ENCODE measurements at regions not wholly inside any gene's neighbourhood (a gene's known extent, or its start where the extent isn't known, plus 50 kb on each side); places are given as distances from the start of the nearest gene placed in this dataset.

- no peak for DNase-seq (ENCODE audit: low read depth)
- no peak for TF ChIP-seq CTCF (IDR thresholded peaks at IDR 0.05; ENCODE audit: low read depth, low read length, missing control alignments)
- no peak overlapping the region for H3K4me3 ChIP-seq (ENCODE audit: low read depth, low read length)
Observed at GRCh38 chr6:114733596-114733995, 390.8 kb upstream of the HS3ST5 start.

GRCh38 chr6:114718716-114719270, 376.0 kb upstream of the HS3ST5 start:
- no peak overlapping the region for H3K4me3 ChIP-seq (ENCODE audit: low read depth, low read length)
- DNase-seq (ENCODE audit: low read depth): no peak
- TF ChIP-seq CTCF (IDR thresholded peaks at IDR 0.05; ENCODE audit: low read depth, low read length, missing control alignments): no peak

- TF ChIP-seq CTCF (IDR thresholded peaks at IDR 0.05; ENCODE audit: low read depth, low read length, missing control alignments): no peak
- DNase-seq (ENCODE audit: low read depth): no peak
- H3K4me3 ChIP-seq (ENCODE audit: low read depth, low read length): no peak overlapping the region
Observed at GRCh38 chr6:114718186-114718585, 375.4 kb upstream of the HS3ST5 start.

- TF ChIP-seq CTCF (IDR thresholded peaks at IDR 0.05; ENCODE audit: low read depth, low read length, missing control alignments): no peak
- no peak for DNase-seq (ENCODE audit: low read depth)
- no peak overlapping the region for H3K4me3 ChIP-seq (ENCODE audit: low read depth, low read length)
Observed at GRCh38 chr6:114714836-114715507, 372.1 kb upstream of the HS3ST5 start.

GRCh38 chr6:114713690-114714089, 370.9 kb upstream of the HS3ST5 start:
- no peak for TF ChIP-seq CTCF (IDR thresholded peaks at IDR 0.05; ENCODE audit: low read depth, low read length, missing control alignments)
- H3K4me3 ChIP-seq (ENCODE audit: low read depth, low read length): no peak overlapping the region
- DNase-seq (ENCODE audit: low read depth): no peak

GRCh38 chr6:114712129-114712662, 369.4 kb upstream of the HS3ST5 start:
- TF ChIP-seq CTCF (IDR thresholded peaks at IDR 0.05; ENCODE audit: low read depth, low read length, missing control alignments): no peak
- no peak overlapping the region for H3K4me3 ChIP-seq (ENCODE audit: low read depth, low read length)

More at GRCh38 chr6:114712129-114712662, 369.4 kb upstream of the HS3ST5 start:
- DNase-seq (ENCODE audit: low read depth): no peak
